HG03439 (cell line): ENCODE measurements at regions not wholly inside any gene's neighbourhood (a gene's known extent, or its start where the extent isn't known, plus 50 kb on each side); places are given as distances from the start of the nearest gene placed in this dataset.

ENCODE experiments used
- ATAC-seq: cut with Tn5 transposase; IDR thresholded peaks from one replicate; pipeline ENCODE4 v1.9.1; 2021; ENCODE audit warnings: mild to moderate bottlenecking, moderate library complexity; ENCODE audit not compliant: unreplicated experiment

- ATAC-seq, result no peak
Measured at GRCh38 chr2:128983094-128983493, 664.4 kb upstream of the HS6ST1 start.

GRCh38 chr2:128984081-128984480, 665.4 kb upstream of the HS6ST1 start:
- ATAC-seq, result no peak

GRCh38 chr2:128984855-128985254, 666.2 kb upstream of the HS6ST1 start:
- no peak for ATAC-seq

- no peak for ATAC-seq
Measured at GRCh38 chr2:128986026-128986715, 667.5 kb upstream of the HS6ST1 start.

GRCh38 chr2:128986867-128987268, 668.2 kb upstream of the HS6ST1 start:
- ATAC-seq, result no peak

- no peak for ATAC-seq
Measured at GRCh38 chr2:128988326-128988725, 669.7 kb upstream of the HS6ST1 start.

GRCh38 chr2:128988967-128989366, 670.3 kb upstream of the HS6ST1 start:
- ATAC-seq, result no peak

- ATAC-seq, result no peak
Measured at GRCh38 chr2:128995086-128995485, 676.4 kb upstream of the HS6ST1 start.

- ATAC-seq, result no peak
Measured at GRCh38 chr2:128996078-128996477, 677.4 kb upstream of the HS6ST1 start.

GRCh38 chr2:128997166-128997866, 678.6 kb upstream of the HS6ST1 start:
- ATAC-seq, result no peak

GRCh38 chr2:129001926-129002325, 683.3 kb upstream of the HS6ST1 start:
- ATAC-seq, result no peak

GRCh38 chr2:129002751-129003150, 684.1 kb upstream of the HS6ST1 start:
- no peak for ATAC-seq

- ATAC-seq, result no peak
Measured at GRCh38 chr2:129004485-129004884, 685.8 kb upstream of the HS6ST1 start.

- no peak for ATAC-seq
Measured at GRCh38 chr2:129004940-129005490, 686.3 kb upstream of the HS6ST1 start.

GRCh38 chr2:129006135-129006886, 687.6 kb upstream of the HS6ST1 start:
- no peak for ATAC-seq

- ATAC-seq, result no peak
Measured at GRCh38 chr2:129006901-129007300, 688.2 kb upstream of the HS6ST1 start.

- no peak for ATAC-seq
Measured at GRCh38 chr2:129008055-129008880, 689.6 kb upstream of the HS6ST1 start.

GRCh38 chr2:129008881-129009554, 690.4 kb upstream of the HS6ST1 start:
- no peak for ATAC-seq

GRCh38 chr2:129009555-129010146, 691.0 kb upstream of the HS6ST1 start:
- no peak for ATAC-seq

GRCh38 chr2:129010262-129010661, 691.6 kb upstream of the HS6ST1 start:
- no peak for ATAC-seq
